ENCODE measurements at regions not wholly inside any gene's neighbourhood (a gene's known extent, or its start where the extent isn't known, plus 50 kb on each side); places are given as distances from the start of the nearest gene placed in this dataset.

DNA sequence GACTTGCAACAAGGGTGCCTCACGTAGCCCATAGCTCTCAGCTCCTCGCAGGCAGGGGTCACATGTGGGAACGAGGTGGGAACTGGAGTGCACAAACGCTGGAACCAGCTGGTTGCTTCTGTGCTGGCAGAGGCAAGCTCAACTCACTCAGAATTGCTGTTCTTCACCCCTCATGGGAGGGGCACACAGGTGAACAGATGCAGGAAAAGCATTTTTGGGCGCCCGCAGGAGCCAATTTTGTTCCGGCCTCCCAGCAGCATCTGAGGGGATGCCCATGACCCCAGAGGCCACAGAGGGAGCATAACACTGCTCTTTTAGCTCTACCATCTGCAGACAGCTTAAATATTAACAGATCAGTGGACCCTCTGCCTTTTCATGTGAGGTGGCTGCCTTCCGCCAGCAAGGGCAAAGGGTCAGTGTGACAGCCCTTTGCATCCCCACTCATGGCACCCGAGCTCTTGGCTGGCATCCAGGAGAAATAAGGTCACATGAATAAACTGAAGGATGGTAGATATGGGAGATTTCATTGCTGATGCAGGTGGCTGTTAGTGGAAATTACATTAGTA is 196.2 kb downstream of the SLCO4C1 start:
- Histone ChIP-seq H3K23me2 (ENCODE audit: low read depth, low read length) (no peaks in the 10 kb centered on the region), H3K4me2 (ENCODE audit: insufficient read depth in 1 of 2, low read depth in 2 of 2, low read length in 2 of 2) (no peak overlapping the region), H3K27me3 (replicated peaks in 1 of 4; ENCODE audit: control insufficient read depth in 3 of 4, extremely low read depth in 1 of 4, insufficient read depth in 3 of 4, low read length in 3 of 4) (no peaks in the 10 kb centered on the region), H3K56ac (replicated peaks; ENCODE audit: insufficient read length, low read depth, low read length) (no peak overlapping the region), H2BK5ac (ENCODE audit: low read depth, low read length) (no peak overlapping the region), H3K36me3 (ENCODE audit: control insufficient read depth in 2 of 4, insufficient read depth in 4 of 4, low read length in 3 of 4) (no peaks in the 10 kb centered on the region), H2BK20ac (ENCODE audit: low read length) (no peak overlapping the region), H3K23ac (ENCODE audit: insufficient read length) (no peak overlapping the region), H3K4me3 (ENCODE audit: extremely low read depth in 1 of 4, insufficient read depth in 2 of 4, low read depth in 3 of 4, low read length in 4 of 4) (no peak overlapping the region), H3K9ac (replicated peaks in 1 of 4; ENCODE audit: extremely low read depth in 1 of 4, low read depth in 3 of 4, low read length in 3 of 4) (no peak overlapping the region), H3K9me3 (ENCODE audit: insufficient read depth in 2 of 2, low read depth in 1 of 2, low read length in 1 of 2) (no peaks in the 10 kb centered on the region), H3K18ac (ENCODE audit: extremely low read depth, low read length) (no peak overlapping the region), H3K27ac (ENCODE audit: low read depth, low read length) (no peak overlapping the region), H4K5ac (ENCODE audit: insufficient read length, low read depth, low read length) (no peak overlapping the region), H2BK12ac (ENCODE audit: low read depth, low read length) (no peak overlapping the region), H3K4me1 (replicated peaks in 1 of 4; ENCODE audit: control insufficient read depth in 3 of 4, insufficient read depth in 4 of 4, low read length in 3 of 4) (no peaks in the 10 kb centered on the region), H4K91ac (replicated peaks; ENCODE audit: insufficient read length, low read length) (no peak overlapping the region), H2AFZ (ENCODE audit: low read length) (no peak overlapping the region), H3K79me2 (ENCODE audit: control insufficient read depth in 1 of 2, insufficient read depth in 2 of 2, low read length in 2 of 2) (no peaks in the 10 kb centered on the region), H2BK120ac (replicated peaks; ENCODE audit: low read depth, low read length) (no peak overlapping the region), H2BK15ac (ENCODE audit: low read length) (no peak overlapping the region), H3K14ac (ENCODE audit: insufficient read length) (no peak overlapping the region), H4K20me1 (replicated peaks in 1 of 2; ENCODE audit: control insufficient read depth in 1 of 2, insufficient read depth in 2 of 2, low read length in 2 of 2) (no peaks in the 10 kb centered on the region), H3K4ac (replicated peaks; ENCODE audit: insufficient read length, low read depth, low read length) (no peak overlapping the region), H4K8ac (ENCODE audit: extremely low read depth, insufficient read depth, low read length) (no peak overlapping the region), H3K79me1 (ENCODE audit: low read depth, low read length) (no peaks in the 10 kb centered on the region), H2AK5ac (ENCODE audit: low read depth, low read length) (no peak overlapping the region)
- ChIA-PET CTCF (ENCODE audit: partially characterized antibody) (interaction anchor here (1.3 kb wide), 1 partner anchor 9 kb away, joined by 8 read pairs; no protein-coding TSS in a partner anchor), POLR2A (ENCODE audit: partially characterized antibody) (no interaction called here)
- FAIRE-seq (no peak), DNase-seq (ENCODE audit: low read depth in 1 of 2, low spot score in 2 of 2) (no peak)
- 94% methylated on average over 9 of the region's 9 CpGs; no CpG with 5 or more reads in 1 of the 2 experiments for WGBS, 2 experiments (ENCODE audit: extremely low coverage in 1 of 2, insufficient coverage in 1 of 2, insufficient read length in 1 of 2, insufficient replicate concordance in 2 of 2, low coverage in 1 of 2, low lambda C conversion rate in 2 of 2, missing lambda C conversion rate in 1 of 2)
- no peak for TF ChIP-seq SUZ12 (IDR thresholded peaks at IDR 0.05; ENCODE audit: low read length)
- TF ChIP-seq RNF2 (IDR thresholded peaks at IDR 0.05; ENCODE audit: borderline replicate concordance, low read depth, low read length, missing control alignments, poor library complexity, severe bottlenecking), result no peak
- no peak for TF ChIP-seq POLR2A (IDR thresholded peaks at IDR 0.05; ENCODE audit: control extremely low read depth in 1 of 2, low read depth in 2 of 2, low read length in 2 of 2)
- TF ChIP-seq ZNF274 (IDR thresholded peaks at IDR 0.05; ENCODE audit: borderline replicate concordance, extremely low read depth, low read length), result no peak
- TF ChIP-seq CTBP2 (IDR thresholded peaks at IDR 0.05; ENCODE audit: borderline replicate concordance, insufficient read depth, insufficient read length, low read length), result no peak
- no peak for TF ChIP-seq CEBPB (IDR thresholded peaks at IDR 0.05; ENCODE audit: low read depth, low read length)
- TF ChIP-seq, protein P1, sequence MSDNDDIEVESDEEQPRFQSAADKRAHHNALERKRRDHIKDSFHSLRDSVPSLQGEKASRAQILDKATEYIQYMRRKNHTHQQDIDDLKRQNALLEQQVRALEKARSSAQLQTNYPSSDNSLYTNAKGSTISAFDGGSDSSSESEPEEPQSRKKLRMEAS (IDR thresholded peaks at IDR 0.05), result no peak
- TF ChIP-seq GTF2F1 (IDR thresholded peaks at IDR 0.05; ENCODE audit: borderline replicate concordance, low read depth, low read length), result no peak
- TF ChIP-seq RXRA (IDR thresholded peaks at IDR 0.05; ENCODE audit: insufficient read depth, low read depth, low read length), result no peak
- TF ChIP-seq TAF1 (IDR thresholded peaks at IDR 0.05; ENCODE audit: low read depth, low read length), result no peak
- TF ChIP-seq ASH2L (IDR thresholded peaks at IDR 0.05; ENCODE audit: low read length), result no peak
- TF ChIP-seq SIRT6 (IDR thresholded peaks at IDR 0.05; ENCODE audit: low read length), result no peak
- no peak for TF ChIP-seq SP1 (IDR thresholded peaks at IDR 0.05; ENCODE audit: low read depth, low read length)
- no peak for TF ChIP-seq CBX8 (IDR thresholded peaks at IDR 0.05; ENCODE audit: borderline replicate concordance, low read depth, low read length)
- no peak for TF ChIP-seq JUN (IDR thresholded peaks at IDR 0.05; ENCODE audit: low read depth, low read length)

Data from H1 (cell line).